Keratinocyte (primary cell): ENCODE measurements at regions not wholly inside any gene's neighbourhood (a gene's known extent, or its start where the extent isn't known, plus 50 kb on each side); places are given as distances from the start of the nearest gene placed in this dataset.

ENCODE experiments used
- DNase-seq: peaks from one replicate; pipeline ENCODE4 v3.0.0-alpha.2; 2011; ENCODE audit warnings: low read depth, missing footprints, low spot score
- FAIRE-seq: peaks from 2 replicates; lab custom pipeline; 2011; peaks lifted over from hg19 to GRCh38; lab: Jason Lieb, UNC
- H2AFZ ChIP-seq: 2 replicates; pipeline ENCODE4 v1.6.0; 2012; ENCODE audit warnings: low read length, control low read depth, inconsistent platforms; ENCODE audit not compliant: control insufficient read depth
- H3K27ac ChIP-seq: 2 replicates; pipeline ENCODE4 v1.5.1; 2011; ENCODE audit warnings: low read length; ENCODE audit not compliant: control insufficient read depth, insufficient read depth
- H3K27me3 ChIP-seq: 3 replicates; pipeline ENCODE4 v1.6.0; 2011; ENCODE audit warnings: low read length; ENCODE audit not compliant: control insufficient read depth, insufficient read depth; ENCODE audit errors: extremely low read depth
- H3K36me3 ChIP-seq, 2 experiments: 2 replicates in 1 of 2; 3 replicates in 1 of 2; pipeline ENCODE4 v1.5.1; 2011; ENCODE audit warnings: low read length in 2 of 2, mild to moderate bottlenecking in 1 of 2; ENCODE audit not compliant: control insufficient read depth in 2 of 2, insufficient read depth in 2 of 2; ENCODE audit errors: extremely low read depth in 1 of 2
- H3K4me1 ChIP-seq: 3 replicates; pipeline ENCODE4 v1.5.1; 2011; ENCODE audit warnings: low read length; ENCODE audit not compliant: control insufficient read depth, insufficient read depth; ENCODE audit errors: extremely low read depth
- H3K4me2 ChIP-seq: 3 replicates; pipeline ENCODE4 v1.6.0; 2011; ENCODE audit warnings: low read depth, low read length; ENCODE audit not compliant: control insufficient read depth, insufficient read depth; ENCODE audit errors: extremely low read depth
- H3K4me3 ChIP-seq, 3 experiments: fragments of 200-600 bp in 1 of 3; sonication (generic) in 1 of 3; 2 replicates in 2 of 3; 3 replicates in 1 of 3; pipeline ENCODE4 v1.5.1; 2011 to 2016; ENCODE audit warnings: low read length in 3 of 3, mild to moderate bottlenecking in 3 of 3, control low read depth in 2 of 3, inconsistent platforms in 1 of 3, low read depth in 1 of 3, mixed read lengths in 1 of 3, mixed run types in 1 of 3, moderate library complexity in 1 of 3; ENCODE audit not compliant: control insufficient read depth in 2 of 3, insufficient read depth in 2 of 3; ENCODE audit errors: extremely low read depth in 1 of 3
- H3K79me2 ChIP-seq: 2 replicates; pipeline ENCODE4 v1.6.0; 2012; ENCODE audit warnings: low read length; ENCODE audit not compliant: control insufficient read depth, insufficient read depth
- H3K9ac ChIP-seq: 3 replicates; pipeline ENCODE4 v1.6.0; 2011; ENCODE audit warnings: low read length; ENCODE audit not compliant: control insufficient read depth, insufficient read depth; ENCODE audit errors: extremely low read depth
- H3K9me1 ChIP-seq: 3 replicates; pipeline ENCODE4 v1.6.0; 2011; ENCODE audit warnings: low read length; ENCODE audit not compliant: control insufficient read depth, insufficient read depth; ENCODE audit errors: extremely low read depth
- H3K9me3 ChIP-seq: 2 replicates; pipeline ENCODE4 v1.5.1; 2012; ENCODE audit warnings: low read depth, low read length; ENCODE audit not compliant: control insufficient read depth
- H4K20me1 ChIP-seq: 3 replicates; pipeline ENCODE4 v1.6.0; 2011; ENCODE audit warnings: low read length; ENCODE audit not compliant: control insufficient read depth, insufficient read depth; ENCODE audit errors: extremely low read depth
- CTCF ChIP-seq, 3 experiments: IDR thresholded peaks in 1 of 3; conservative IDR thresholded peaks in 1 of 3; optimal IDR thresholded peaks in 1 of 3; 2 replicates in 2 of 3; 3 replicates in 1 of 3; pipeline versions ENCODE3 to v1.5.1; 2011; ENCODE audit warnings: low read length in 3 of 3, mild to moderate bottlenecking in 3 of 3, moderate library complexity in 2 of 3, control low read depth in 1 of 3, inconsistent platforms in 1 of 3; ENCODE audit not compliant: insufficient read depth in 2 of 3; ENCODE audit errors: extremely low read depth in 1 of 3
- EZH2 ChIP-seq: IDR thresholded peaks from one replicate; pipeline ENCODE4 v1.6.1; 2012; ENCODE audit warnings: inconsistent platforms, mild to moderate bottlenecking, low read length, moderate library complexity
- dilution Hi-C: fragments of 300-500 bp; cut with MboI; formaldehyde crosslinking; loops from one replicate; pipeline ENCODE4 v1.7.0; 2020; ENCODE audit warnings: low sequenced_read_pairs; ENCODE audit not compliant: extremely low pct_ligation_motif_present

- no peaks in the 10 kb centered on the region for H4K20me1 ChIP-seq
- H3K36me3 ChIP-seq = no peaks in the 10 kb centered on the region
- FAIRE-seq (no peak), DNase-seq (no peak)
- H3K4me2 ChIP-seq = no peak overlapping the region
- no peak overlapping the region for H2AFZ ChIP-seq
- dilution Hi-C loops = no loop called here
- H3K9ac ChIP-seq = no peak overlapping the region
- H3K9me3 ChIP-seq = no peaks in the 10 kb centered on the region
- H3K27ac ChIP-seq = no peak overlapping the region
- TF ChIP-seq EZH2 = no peak
- TF ChIP-seq CTCF (optimal IDR thresholded peaks at IDR 0.05 in 1 of 3, IDR thresholded peaks at IDR 0.05 in 1 of 3, conservative IDR thresholded peaks at IDR 0.05 in 1 of 3; ENCODE audit: extremely low read depth in 1 of 3, insufficient read depth in 2 of 3, low read length in 3 of 3) = no peak
- no peaks in the 10 kb centered on the region for H3K79me2 ChIP-seq
- no peaks in the 10 kb centered on the region for H3K4me1 ChIP-seq
- no peaks in the 10 kb centered on the region for H3K9me1 ChIP-seq
- H3K27me3 ChIP-seq = no peaks in the 10 kb centered on the region
- H3K4me3 ChIP-seq = no peak overlapping the region
These were observed 60.6 kb upstream of the E2F8 start for GRCh38 chr11:19301361-19301760.

DNA sequence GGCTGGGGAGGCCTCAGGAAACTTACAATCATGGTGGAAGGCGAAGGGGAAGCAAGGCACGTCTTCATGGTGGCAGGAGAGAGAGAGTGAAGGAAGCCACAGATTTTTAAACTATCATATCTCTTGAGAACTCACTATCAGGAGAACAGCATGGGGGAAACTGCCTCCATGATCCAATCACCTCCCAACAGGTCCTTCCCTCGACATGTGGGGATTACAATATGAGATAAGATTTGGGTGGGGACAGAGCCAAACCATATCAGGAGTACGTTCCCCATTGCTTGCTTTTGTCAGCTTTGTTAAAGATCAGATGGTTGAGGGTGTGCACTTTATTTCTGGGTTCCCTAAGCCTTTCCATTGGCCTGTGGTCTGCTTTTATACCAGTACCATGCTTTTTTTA, 53.7 kb upstream of the E2F8 start:
- FAIRE-seq (no peak), DNase-seq (no peak)
- Histone ChIP-seq H3K4me1 (no peaks in the 10 kb centered on the region), H3K27me3 (no peaks in the 10 kb centered on the region), H3K9me3 (no peaks in the 10 kb centered on the region), H3K4me3 (no peak overlapping the region), H2AFZ (no peak overlapping the region), H3K9ac (no peak overlapping the region), H3K27ac (no peak overlapping the region), H3K4me2 (no peak overlapping the region), H3K36me3 (no peaks in the 10 kb centered on the region), H3K79me2 (no peaks in the 10 kb centered on the region), H3K9me1 (no peaks in the 10 kb centered on the region), H4K20me1 (no peaks in the 10 kb centered on the region)
- dilution Hi-C loops = no loop called here
- TF ChIP-seq EZH2 (no peak), CTCF (optimal IDR thresholded peaks at IDR 0.05 in 1 of 3, IDR thresholded peaks at IDR 0.05 in 1 of 3, conservative IDR thresholded peaks at IDR 0.05 in 1 of 3; ENCODE audit: extremely low read depth in 1 of 3, insufficient read depth in 2 of 3, low read length in 3 of 3) (no peak)
